Skeletal muscle satellite cell (primary cell): ENCODE measurements at regions not wholly inside any gene's neighbourhood (a gene's known extent, or its start where the extent isn't known, plus 50 kb on each side); places are given as distances from the start of the nearest gene placed in this dataset.

Experiments used
- H3K27me3 ChIP-seq: 2 replicates; pipeline ENCODE4 v1.7.0; 2013; ENCODE audit warnings: low read length; ENCODE audit not compliant: control insufficient read depth, insufficient read depth
- H3K36me3 ChIP-seq: 2 replicates; pipeline ENCODE4 v1.7.0; 2013; ENCODE audit warnings: mild to moderate bottlenecking, control low read depth, low read length; ENCODE audit not compliant: insufficient read depth
- H3K4me1 ChIP-seq: 2 replicates; pipeline ENCODE4 v1.7.0; 2013; ENCODE audit warnings: low read length; ENCODE audit not compliant: control insufficient read depth, insufficient read depth
- H3K4me2 ChIP-seq: 2 replicates; pipeline ENCODE4 v1.7.0; 2013; ENCODE audit warnings: mild to moderate bottlenecking, low read length
- H3K4me3 ChIP-seq: 2 replicates; pipeline ENCODE4 v1.7.0; 2013; ENCODE audit warnings: low read length
- H3K9ac ChIP-seq: 2 replicates; pipeline ENCODE4 v1.7.0; 2013; ENCODE audit warnings: mild to moderate bottlenecking, low read depth, low read length, moderate library complexity
- H3K9me3 ChIP-seq: replicated peaks from 2 replicates; pipeline ENCODE4 v1.7.0; 2013; ENCODE audit warnings: mild to moderate bottlenecking, control low read depth, low read length

DNA sequence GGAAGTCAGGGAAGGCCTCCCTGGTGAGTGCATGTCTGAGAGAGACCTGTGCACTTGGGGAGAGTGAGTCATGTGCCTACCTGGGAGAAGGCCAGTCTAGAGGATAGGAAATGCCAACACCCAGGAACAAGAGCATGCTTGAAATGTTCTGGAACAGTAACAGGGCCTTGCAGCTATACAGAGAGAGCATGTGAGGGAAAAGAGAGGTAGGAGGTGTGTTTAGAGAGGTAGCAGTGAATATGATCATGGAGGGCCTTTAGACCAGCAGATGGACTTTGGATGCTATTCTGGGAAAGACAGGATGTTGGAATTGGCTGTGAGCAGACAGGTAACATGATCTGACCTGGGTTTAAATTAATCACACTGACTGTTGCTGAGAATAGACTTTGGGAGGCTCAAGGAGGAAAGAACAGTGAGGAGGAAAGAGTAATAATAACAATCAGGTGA is 1143.6 kb downstream of the FLRT2 start:
- Histone ChIP-seq H3K9me3 (peaks cover 17% of the 10 kb centered on the region), H3K9ac (no peak overlapping the region), H3K4me2 (no peak overlapping the region), H3K4me1 (no peaks in the 10 kb centered on the region), H3K4me3 (no peak overlapping the region), H3K27me3 (no peaks in the 10 kb centered on the region), H3K36me3 (no peaks in the 10 kb centered on the region)

DNA sequence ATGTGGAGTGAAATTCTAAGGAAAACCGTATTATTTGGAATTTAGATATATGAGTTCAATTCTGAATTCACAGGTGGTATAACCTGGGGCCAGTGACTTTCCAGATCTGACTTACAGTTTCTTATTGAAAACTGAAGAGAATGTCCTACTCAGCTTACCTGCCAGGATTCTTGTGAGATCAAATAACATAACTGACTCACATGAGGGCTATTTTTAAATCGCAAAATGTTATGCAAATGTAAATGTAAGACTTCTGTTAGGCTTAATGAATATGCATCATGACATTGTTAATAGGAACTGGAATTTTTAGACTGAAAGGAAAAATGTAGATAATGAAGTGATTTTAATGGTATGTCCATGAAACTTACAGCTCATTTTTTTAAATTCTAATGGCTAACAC is 1142.1 kb downstream of the FLRT2 start:
- H3K4me3 ChIP-seq: no peak overlapping the region
- H3K9ac ChIP-seq: no peak overlapping the region

GRCh38 chr14:86665975-86666374 is 1136.0 kb downstream of the FLRT2 start:
- Histone ChIP-seq H3K36me3 (no peaks in the 10 kb centered on the region), H3K4me2 (no peak overlapping the region)

More for the DNA sequence above, 1142.1 kb downstream of the FLRT2 start:
- no peaks in the 10 kb centered on the region for H3K36me3 ChIP-seq
- no peaks in the 10 kb centered on the region for H3K4me1 ChIP-seq
- H3K9me3 ChIP-seq: peaks cover 17% of the 10 kb centered on the region
- H3K27me3 ChIP-seq: no peaks in the 10 kb centered on the region
- H3K4me2 ChIP-seq: no peak overlapping the region

GRCh38 chr14:86662334-86662733 is 1132.4 kb downstream of the FLRT2 start:
- no peaks in the 10 kb centered on the region for H3K36me3 ChIP-seq

More at GRCh38 chr14:86665975-86666374, 1136.0 kb downstream of the FLRT2 start:
- H3K9me3 ChIP-seq: no peaks in the 10 kb centered on the region
- H3K4me3 ChIP-seq: no peak overlapping the region
- H3K4me1 ChIP-seq: no peaks in the 10 kb centered on the region
- H3K9ac ChIP-seq: no peak overlapping the region
- H3K27me3 ChIP-seq: no peaks in the 10 kb centered on the region

GRCh38 chr14:86654558-86655184 is 1124.7 kb downstream of the FLRT2 start:
- Histone ChIP-seq H3K9me3 (peaks cover 10% of the 10 kb centered on the region), H3K36me3 (no peaks in the 10 kb centered on the region), H3K9ac (no peak overlapping the region), H3K4me1 (no peaks in the 10 kb centered on the region), H3K27me3 (no peaks in the 10 kb centered on the region), H3K4me3 (no peak overlapping the region), H3K4me2 (no peak overlapping the region)

More at GRCh38 chr14:86662334-86662733, 1132.4 kb downstream of the FLRT2 start:
- Histone ChIP-seq H3K4me2 (no peak overlapping the region), H3K4me1 (no peaks in the 10 kb centered on the region), H3K27me3 (no peaks in the 10 kb centered on the region), H3K9ac (no peak overlapping the region), H3K4me3 (no peak overlapping the region), H3K9me3 (peaks cover 6% of the 10 kb centered on the region)

GRCh38 chr14:86652526-86652925 is 1122.6 kb downstream of the FLRT2 start:
- Histone ChIP-seq H3K4me3 (no peak overlapping the region), H3K36me3 (no peaks in the 10 kb centered on the region), H3K4me1 (no peaks in the 10 kb centered on the region), H3K9ac (no peak overlapping the region), H3K9me3 (peaks cover 4% of the 10 kb centered on the region), H3K4me2 (no peak overlapping the region), H3K27me3 (no peaks in the 10 kb centered on the region)

GRCh38 chr14:86646696-86647690 is 1117.0 kb downstream of the FLRT2 start:
- H3K4me2 ChIP-seq: no peak overlapping the region

GRCh38 chr14:86646125-86646524 is 1116.2 kb downstream of the FLRT2 start:
- H3K36me3 ChIP-seq: no peaks in the 10 kb centered on the region
- H3K9ac ChIP-seq: no peak overlapping the region
- H3K9me3 ChIP-seq: peaks cover 9% of the 10 kb centered on the region
- no peaks in the 10 kb centered on the region for H3K4me1 ChIP-seq
- no peak overlapping the region for H3K4me2 ChIP-seq
- no peaks in the 10 kb centered on the region for H3K27me3 ChIP-seq
- H3K4me3 ChIP-seq: no peak overlapping the region

More at GRCh38 chr14:86646696-86647690, 1117.0 kb downstream of the FLRT2 start:
- H3K36me3 ChIP-seq: no peaks in the 10 kb centered on the region
- H3K4me1 ChIP-seq: no peaks in the 10 kb centered on the region
- H3K4me3 ChIP-seq: no peak overlapping the region
- peaks cover 9% of the 10 kb centered on the region for H3K9me3 ChIP-seq
- H3K9ac ChIP-seq: no peak overlapping the region
- no peaks in the 10 kb centered on the region for H3K27me3 ChIP-seq

DNA sequence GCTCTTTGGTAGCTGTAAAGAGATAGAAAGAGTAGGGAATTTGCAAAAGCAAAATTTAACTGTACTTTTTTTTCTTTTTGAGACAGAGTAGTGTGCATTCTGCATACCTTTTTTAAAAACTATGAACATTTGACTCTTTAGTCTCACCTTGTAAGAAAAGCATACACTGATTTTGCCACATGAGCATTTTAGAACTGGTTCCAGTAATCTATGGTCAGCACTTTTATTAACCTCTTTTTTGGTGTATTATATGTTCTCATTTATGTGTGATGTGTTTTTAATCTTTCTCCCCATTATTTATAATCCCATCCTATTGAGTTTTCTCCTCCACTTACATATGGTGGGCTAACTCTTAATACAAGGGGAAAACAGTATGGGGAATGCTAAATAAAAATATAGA is 1111.4 kb downstream of the FLRT2 start:
- no peak overlapping the region for H3K4me3 ChIP-seq
- H3K4me1 ChIP-seq: no peaks in the 10 kb centered on the region
- H3K27me3 ChIP-seq: no peaks in the 10 kb centered on the region
- H3K9me3 ChIP-seq: peaks cover 9% of the 10 kb centered on the region
- H3K36me3 ChIP-seq: no peaks in the 10 kb centered on the region
- H3K9ac ChIP-seq: no peak overlapping the region
- H3K4me2 ChIP-seq: no peak overlapping the region

DNA sequence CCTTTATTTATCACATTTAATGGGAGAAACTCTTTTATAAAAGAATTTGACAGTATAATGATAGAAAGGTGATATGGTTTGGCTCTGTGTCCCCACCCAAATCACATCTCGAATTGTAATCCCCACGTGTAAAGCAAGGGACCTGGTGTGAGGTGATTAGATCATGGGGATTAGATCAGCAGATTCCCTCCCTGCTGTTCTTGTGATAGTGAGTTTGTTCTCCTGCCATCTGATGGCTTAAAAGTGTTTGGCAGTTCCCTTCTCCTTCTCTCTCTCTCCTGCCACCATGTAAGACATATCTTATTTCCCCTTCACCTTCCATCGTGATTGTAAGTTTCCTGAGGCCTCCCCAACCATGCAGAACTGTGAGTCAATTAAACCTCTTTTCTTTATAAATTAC is 1110.3 kb downstream of the FLRT2 start:
- Histone ChIP-seq H3K4me1 (no peaks in the 10 kb centered on the region), H3K36me3 (no peaks in the 10 kb centered on the region), H3K27me3 (no peaks in the 10 kb centered on the region), H3K9me3 (peaks cover 4% of the 10 kb centered on the region), H3K4me2 (no peak overlapping the region), H3K9ac (no peak overlapping the region), H3K4me3 (no peak overlapping the region)

- no peak overlapping the region for H3K4me3 ChIP-seq
- H3K9ac ChIP-seq: no peak overlapping the region
- H3K9me3 ChIP-seq: peaks cover 4% of the 10 kb centered on the region
- no peak overlapping the region for H3K4me2 ChIP-seq
- no peaks in the 10 kb centered on the region for H3K4me1 ChIP-seq
- H3K27me3 ChIP-seq: no peaks in the 10 kb centered on the region
- H3K36me3 ChIP-seq: no peaks in the 10 kb centered on the region
Observed at GRCh38 chr14:86639666-86640065, 1109.7 kb downstream of the FLRT2 start.
